ENCODE measurements at regions not wholly inside any gene's neighbourhood (a gene's known extent, or its start where the extent isn't known, plus 50 kb on each side); places are given as distances from the start of the nearest gene placed in this dataset.

- no peak overlapping the region for H3K4me3 ChIP-seq (ENCODE audit: low read length in 3 of 3)
- no peak overlapping the region for H3K27ac ChIP-seq (ENCODE audit: low read depth, low read length)
- H3K9ac ChIP-seq (ENCODE audit: low read depth in 1 of 3, low read length in 3 of 3): no peak overlapping the region
- no peaks in the 10 kb centered on the region for H3K36me3 ChIP-seq (ENCODE audit: control insufficient read depth in 3 of 3, insufficient read depth in 3 of 3, low read length in 3 of 3)
- H3K27me3 ChIP-seq (ENCODE audit: control insufficient read depth in 3 of 3, insufficient read depth in 3 of 3, low read length in 3 of 3): no peaks in the 10 kb centered on the region
- no peaks in the 10 kb centered on the region for H3K4me1 ChIP-seq (ENCODE audit: control insufficient read depth in 3 of 3, insufficient read depth in 3 of 3, low read length in 3 of 3)
- no peaks in the 10 kb centered on the region for H3K9me3 ChIP-seq (ENCODE audit: control insufficient read depth in 3 of 3, low read length in 3 of 3)
Measured at GRCh38 chr2:122873951-122874350, 1118.5 kb downstream of the TSN start.

DNA sequence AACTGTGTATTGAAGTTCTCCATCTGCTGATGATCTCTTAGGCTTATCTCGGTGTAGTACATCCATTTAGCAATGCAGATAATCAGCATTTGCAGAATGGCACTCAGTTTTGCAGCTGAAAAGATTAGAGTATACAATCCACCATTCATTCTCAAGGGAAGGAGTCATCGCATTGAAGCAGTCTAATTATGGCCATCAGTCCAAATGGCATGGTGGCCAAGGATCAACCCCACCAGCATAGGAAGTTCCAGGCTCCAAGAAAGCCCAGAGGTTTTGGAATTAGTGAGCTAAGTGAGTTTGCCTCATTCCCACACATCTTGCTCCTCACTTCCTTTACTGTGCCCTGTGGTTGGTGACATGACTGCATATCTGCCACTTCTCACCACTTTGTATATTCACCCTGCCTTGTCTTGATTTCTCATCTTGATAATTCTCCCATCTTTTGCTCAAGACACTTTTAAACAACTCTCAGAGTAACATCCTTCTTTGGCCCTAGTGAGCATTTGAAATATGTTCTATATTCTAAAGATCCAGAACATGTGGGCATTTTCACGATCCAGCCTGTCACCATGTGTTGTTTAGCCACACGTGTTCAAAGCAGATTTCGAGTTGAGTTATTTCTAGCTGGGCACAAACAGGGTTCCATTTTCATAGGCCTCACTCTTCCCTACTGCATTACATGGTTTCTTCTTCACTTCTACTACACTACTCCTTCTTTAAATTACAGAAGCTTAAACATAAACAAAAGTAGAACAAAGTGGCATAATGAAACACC lies 1119.8 kb downstream of the TSN start:
- Histone ChIP-seq H3K4me3 (ENCODE audit: low read length in 3 of 3) (no peak overlapping the region), H3K27me3 (ENCODE audit: control insufficient read depth in 3 of 3, insufficient read depth in 3 of 3, low read length in 3 of 3) (no peaks in the 10 kb centered on the region), H3K27ac (ENCODE audit: low read depth, low read length) (no peak overlapping the region), H3K9ac (ENCODE audit: low read depth in 1 of 3, low read length in 3 of 3) (no peak overlapping the region), H3K36me3 (ENCODE audit: control insufficient read depth in 3 of 3, insufficient read depth in 3 of 3, low read length in 3 of 3) (no peaks in the 10 kb centered on the region), H3K9me3 (ENCODE audit: control insufficient read depth in 3 of 3, low read length in 3 of 3) (no peaks in the 10 kb centered on the region), H3K4me1 (ENCODE audit: control insufficient read depth in 3 of 3, insufficient read depth in 3 of 3, low read length in 3 of 3) (no peaks in the 10 kb centered on the region)

- H3K9me3 ChIP-seq (ENCODE audit: control insufficient read depth in 3 of 3, low read length in 3 of 3): no peaks in the 10 kb centered on the region
- no peak overlapping the region for H3K27ac ChIP-seq (ENCODE audit: low read depth, low read length)
- H3K36me3 ChIP-seq (ENCODE audit: control insufficient read depth in 3 of 3, insufficient read depth in 3 of 3, low read length in 3 of 3): no peaks in the 10 kb centered on the region
- H3K9ac ChIP-seq (ENCODE audit: low read depth in 1 of 3, low read length in 3 of 3): no peak overlapping the region
- no peaks in the 10 kb centered on the region for H3K27me3 ChIP-seq (ENCODE audit: control insufficient read depth in 3 of 3, insufficient read depth in 3 of 3, low read length in 3 of 3)
- no peak overlapping the region for H3K4me3 ChIP-seq (ENCODE audit: low read length in 3 of 3)
- H3K4me1 ChIP-seq (ENCODE audit: control insufficient read depth in 3 of 3, insufficient read depth in 3 of 3, low read length in 3 of 3): no peaks in the 10 kb centered on the region
Measured at GRCh38 chr2:122883849-122884248, 1128.4 kb downstream of the TSN start.

DNA sequence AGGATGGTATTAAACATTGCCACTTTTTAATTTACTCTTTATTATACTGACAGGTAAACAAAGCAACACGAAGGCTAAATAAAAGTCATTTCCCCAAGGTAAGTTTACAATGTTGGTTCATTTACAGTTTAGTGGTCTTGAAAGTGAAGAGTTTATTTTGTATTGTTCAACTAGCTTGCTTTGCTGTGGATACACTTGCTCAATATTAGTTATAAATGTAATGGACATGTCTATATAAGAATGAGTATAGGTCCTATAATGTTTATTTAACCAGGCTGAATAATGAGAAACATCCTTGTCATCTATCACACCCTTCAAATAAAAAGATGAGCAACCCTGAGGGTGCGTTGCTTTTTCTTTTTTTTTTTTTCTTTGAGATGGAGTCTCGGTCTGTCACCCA lies 1129.4 kb downstream of the TSN start:
- Histone ChIP-seq H3K36me3 (ENCODE audit: control insufficient read depth in 3 of 3, insufficient read depth in 3 of 3, low read length in 3 of 3) (no peaks in the 10 kb centered on the region), H3K9ac (ENCODE audit: low read depth in 1 of 3, low read length in 3 of 3) (no peak overlapping the region), H3K27me3 (ENCODE audit: control insufficient read depth in 3 of 3, insufficient read depth in 3 of 3, low read length in 3 of 3) (no peaks in the 10 kb centered on the region), H3K9me3 (ENCODE audit: control insufficient read depth in 3 of 3, low read length in 3 of 3) (no peaks in the 10 kb centered on the region), H3K4me1 (ENCODE audit: control insufficient read depth in 3 of 3, insufficient read depth in 3 of 3, low read length in 3 of 3) (no peaks in the 10 kb centered on the region), H3K4me3 (ENCODE audit: low read length in 3 of 3) (no peak overlapping the region), H3K27ac (ENCODE audit: low read depth, low read length) (no peak overlapping the region)

GRCh38 chr2:122885436-122885835 lies 1130.0 kb downstream of the TSN start:
- Histone ChIP-seq H3K27ac (ENCODE audit: low read depth, low read length) (no peak overlapping the region), H3K4me1 (ENCODE audit: control insufficient read depth in 3 of 3, insufficient read depth in 3 of 3, low read length in 3 of 3) (no peaks in the 10 kb centered on the region), H3K9ac (ENCODE audit: low read depth in 1 of 3, low read length in 3 of 3) (no peak overlapping the region), H3K27me3 (ENCODE audit: control insufficient read depth in 3 of 3, insufficient read depth in 3 of 3, low read length in 3 of 3) (no peaks in the 10 kb centered on the region), H3K4me3 (ENCODE audit: low read length in 3 of 3) (no peak overlapping the region), H3K9me3 (ENCODE audit: control insufficient read depth in 3 of 3, low read length in 3 of 3) (no peaks in the 10 kb centered on the region), H3K36me3 (ENCODE audit: control insufficient read depth in 3 of 3, insufficient read depth in 3 of 3, low read length in 3 of 3) (no peaks in the 10 kb centered on the region)

DNA sequence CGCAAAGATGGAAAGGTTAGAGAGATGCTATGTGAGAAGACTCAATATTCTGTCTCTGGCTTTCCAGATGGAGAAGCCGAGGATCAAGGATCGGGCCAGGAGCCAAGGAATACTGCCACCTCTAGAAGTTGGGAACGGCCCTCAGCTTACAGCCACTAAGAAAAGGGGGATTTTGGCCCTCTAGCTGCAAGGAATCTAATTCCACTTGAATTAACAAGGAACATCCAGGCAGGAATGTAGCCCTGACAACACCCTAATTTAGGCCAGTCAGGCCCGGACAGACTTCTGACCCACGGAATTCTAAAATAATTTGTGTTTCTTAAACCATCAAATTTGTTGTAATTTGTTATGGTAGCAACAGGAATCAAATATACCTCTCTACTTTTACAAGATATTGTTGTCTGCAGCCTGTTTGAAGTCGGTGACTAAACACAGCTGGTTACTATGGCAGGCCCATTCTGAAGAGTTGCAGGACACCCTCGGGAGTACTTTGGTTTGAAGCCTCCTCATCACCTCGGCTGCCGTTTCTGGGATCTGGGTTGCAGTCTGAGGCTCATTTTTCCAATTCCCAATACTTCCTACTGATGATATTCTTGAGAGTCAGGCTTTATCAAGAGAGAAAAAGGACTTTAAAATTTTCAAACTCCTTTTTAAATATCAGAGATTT lies 1131.2 kb downstream of the TSN start:
- no peaks in the 10 kb centered on the region for H3K27me3 ChIP-seq (ENCODE audit: control insufficient read depth in 3 of 3, insufficient read depth in 3 of 3, low read length in 3 of 3)
- no peak overlapping the region for H3K4me3 ChIP-seq (ENCODE audit: low read length in 3 of 3)
- no peaks in the 10 kb centered on the region for H3K36me3 ChIP-seq (ENCODE audit: control insufficient read depth in 3 of 3, insufficient read depth in 3 of 3, low read length in 3 of 3)
- H3K9me3 ChIP-seq (ENCODE audit: control insufficient read depth in 3 of 3, low read length in 3 of 3): no peaks in the 10 kb centered on the region
- H3K4me1 ChIP-seq (ENCODE audit: control insufficient read depth in 3 of 3, insufficient read depth in 3 of 3, low read length in 3 of 3): no peaks in the 10 kb centered on the region
- no peak overlapping the region for H3K9ac ChIP-seq (ENCODE audit: low read depth in 1 of 3, low read length in 3 of 3)
- no peak overlapping the region for H3K27ac ChIP-seq (ENCODE audit: low read depth, low read length)

GRCh38 chr2:122899614-122900013 lies 1125.5 kb upstream of the CNTNAP5 start:
- no peaks in the 10 kb centered on the region for H3K9me3 ChIP-seq (ENCODE audit: control insufficient read depth in 3 of 3, low read length in 3 of 3)
- no peak overlapping the region for H3K9ac ChIP-seq (ENCODE audit: low read depth in 1 of 3, low read length in 3 of 3)
- no peaks in the 10 kb centered on the region for H3K4me1 ChIP-seq (ENCODE audit: control insufficient read depth in 3 of 3, insufficient read depth in 3 of 3, low read length in 3 of 3)
- H3K27ac ChIP-seq (ENCODE audit: low read depth, low read length): no peak overlapping the region
- H3K27me3 ChIP-seq (ENCODE audit: control insufficient read depth in 3 of 3, insufficient read depth in 3 of 3, low read length in 3 of 3): no peaks in the 10 kb centered on the region
- H3K4me3 ChIP-seq (ENCODE audit: low read length in 3 of 3): no peak overlapping the region
- no peaks in the 10 kb centered on the region for H3K36me3 ChIP-seq (ENCODE audit: control insufficient read depth in 3 of 3, insufficient read depth in 3 of 3, low read length in 3 of 3)

DNA sequence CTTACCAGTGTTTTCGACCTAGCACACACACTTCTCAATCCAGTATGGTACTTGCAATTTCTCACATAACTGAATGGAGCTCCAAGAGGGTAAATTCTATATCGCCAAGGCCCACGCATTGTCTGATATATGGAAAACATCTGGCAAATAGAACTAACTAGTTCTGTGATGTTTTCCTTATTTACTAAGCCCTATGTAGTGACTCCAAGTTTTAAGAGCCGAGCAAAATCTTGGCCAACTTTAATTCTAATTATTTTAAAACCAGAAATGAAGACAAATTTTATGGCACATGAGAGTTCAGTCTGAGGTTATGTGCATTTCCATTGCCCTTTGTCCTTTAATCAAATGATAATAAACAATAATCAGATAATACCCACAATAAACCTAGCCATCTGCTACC lies 1119.7 kb upstream of the CNTNAP5 start:
- Histone ChIP-seq H3K4me1 (ENCODE audit: control insufficient read depth in 3 of 3, insufficient read depth in 3 of 3, low read length in 3 of 3) (no peaks in the 10 kb centered on the region), H3K27ac (ENCODE audit: low read depth, low read length) (no peak overlapping the region)

GRCh38 chr2:122908159-122908558 lies 1116.9 kb upstream of the CNTNAP5 start:
- Histone ChIP-seq H3K4me1 (ENCODE audit: control insufficient read depth in 3 of 3, insufficient read depth in 3 of 3, low read length in 3 of 3) (no peaks in the 10 kb centered on the region), H3K9me3 (ENCODE audit: control insufficient read depth in 3 of 3, low read length in 3 of 3) (no peaks in the 10 kb centered on the region), H3K36me3 (ENCODE audit: control insufficient read depth in 3 of 3, insufficient read depth in 3 of 3, low read length in 3 of 3) (no peaks in the 10 kb centered on the region), H3K4me3 (ENCODE audit: low read length in 3 of 3) (no peak overlapping the region), H3K27ac (ENCODE audit: low read depth, low read length) (no peak overlapping the region), H3K9ac (ENCODE audit: low read depth in 1 of 3, low read length in 3 of 3) (no peak overlapping the region), H3K27me3 (ENCODE audit: control insufficient read depth in 3 of 3, insufficient read depth in 3 of 3, low read length in 3 of 3) (no peaks in the 10 kb centered on the region)

More for the DNA sequence above, 1119.7 kb upstream of the CNTNAP5 start:
- Histone ChIP-seq H3K9ac (ENCODE audit: low read depth in 1 of 3, low read length in 3 of 3) (no peak overlapping the region), H3K36me3 (ENCODE audit: control insufficient read depth in 3 of 3, insufficient read depth in 3 of 3, low read length in 3 of 3) (no peaks in the 10 kb centered on the region), H3K9me3 (ENCODE audit: control insufficient read depth in 3 of 3, low read length in 3 of 3) (no peaks in the 10 kb centered on the region), H3K27me3 (ENCODE audit: control insufficient read depth in 3 of 3, insufficient read depth in 3 of 3, low read length in 3 of 3) (no peaks in the 10 kb centered on the region), H3K4me3 (ENCODE audit: low read length in 3 of 3) (no peak overlapping the region)

GRCh38 chr2:122927197-122927596 lies 1097.9 kb upstream of the CNTNAP5 start:
- H3K9me3 ChIP-seq (ENCODE audit: control insufficient read depth in 3 of 3, low read length in 3 of 3): peaks cover 4 to 10% (median 6%) of the 10 kb centered on the region in 3 donors
- no peaks in the 10 kb centered on the region for H3K4me1 ChIP-seq (ENCODE audit: control insufficient read depth in 3 of 3, insufficient read depth in 3 of 3, low read length in 3 of 3)
- H3K27ac ChIP-seq (ENCODE audit: low read depth, low read length): no peak overlapping the region
- H3K4me3 ChIP-seq (ENCODE audit: low read length in 3 of 3): no peak overlapping the region
- H3K36me3 ChIP-seq (ENCODE audit: control insufficient read depth in 3 of 3, insufficient read depth in 3 of 3, low read length in 3 of 3): no peaks in the 10 kb centered on the region
- no peaks in the 10 kb centered on the region for H3K27me3 ChIP-seq (ENCODE audit: control insufficient read depth in 3 of 3, insufficient read depth in 3 of 3, low read length in 3 of 3)
- no peak overlapping the region for H3K9ac ChIP-seq (ENCODE audit: low read depth in 1 of 3, low read length in 3 of 3)

Measured in skeletal muscle tissue (tissue), 3 donors.